A673 (cell line): ENCODE measurements at regions not wholly inside any gene's neighbourhood (a gene's known extent, or its start where the extent isn't known, plus 50 kb on each side); places are given as distances from the start of the nearest gene placed in this dataset.

Experiments
- CTCF ChIP-seq: fragments of 300-800, 200-600 bp; sonication (generic); conservative IDR thresholded peaks from 2 replicates; pipeline ENCODE4 v1.5.1; 2017; ENCODE audit warnings: low read depth, mild to moderate bottlenecking, antibody characterized with exemption, low read length, moderate library complexity, mixed read lengths
- EZH2 ChIP-seq: fragments of 200-600 bp; sonication (generic); IDR thresholded peaks from 2 replicates; pipeline ENCODE4 v1.6.1; 2017; ENCODE audit warnings: borderline replicate concordance, low read depth, mild to moderate bottlenecking, mixed read lengths, antibody characterized with exemption, low read length; ENCODE audit not compliant: poor library complexity, severe bottlenecking

- TF ChIP-seq CTCF, result no peak
- TF ChIP-seq EZH2, result no peak
These were observed 450.1 kb upstream of the IL12A start for GRCh38 chr3:159538507-159538906.
